ENCODE measurements at regions not wholly inside any gene's neighbourhood (a gene's known extent, or its start where the extent isn't known, plus 50 kb on each side); places are given as distances from the start of the nearest gene placed in this dataset.

- no peak overlapping the region for H3K27ac ChIP-seq
- H3K36me3 ChIP-seq: no peaks in the 10 kb centered on the region
- H3K4me3 ChIP-seq (ENCODE audit: low read depth, low read length): no peak overlapping the region
- no peak for DNase-seq
- no peaks in the 10 kb centered on the region for H3K9me3 ChIP-seq (ENCODE audit: severe bottlenecking)
- H3K27me3 ChIP-seq (ENCODE audit: insufficient read depth, low read depth, severe bottlenecking): no peaks in the 10 kb centered on the region
- TF ChIP-seq CTCF (IDR thresholded peaks at IDR 0.05; ENCODE audit: low read depth, low read length): no peak
Observed at GRCh38 chr3:40976241-40976640, 223.1 kb upstream of the CTNNB1 start.

DNA sequence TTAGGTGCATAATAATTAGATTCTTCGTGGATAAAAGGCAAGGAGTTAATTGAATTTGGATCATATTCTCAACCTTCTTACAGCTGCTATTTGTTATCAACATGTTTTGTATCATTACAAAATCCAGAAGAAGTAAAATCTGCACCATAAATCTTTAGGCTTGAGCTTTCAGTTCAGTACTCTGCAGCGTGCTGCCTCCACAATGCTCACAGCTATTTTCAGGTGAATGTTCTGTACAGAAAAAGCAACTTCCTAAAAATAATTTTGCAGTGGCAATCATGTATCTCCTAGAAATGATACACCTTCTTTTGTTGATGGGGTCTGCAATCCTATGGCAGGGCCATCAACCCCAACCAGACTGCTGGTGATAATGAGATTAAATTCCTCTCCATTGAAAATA lies 220.9 kb upstream of the CTNNB1 start:
- no peak overlapping the region for H3K27ac ChIP-seq
- H3K36me3 ChIP-seq: no peaks in the 10 kb centered on the region
- no peak for DNase-seq
- no peak overlapping the region for H3K4me3 ChIP-seq (ENCODE audit: low read depth, low read length)
- no peaks in the 10 kb centered on the region for H3K9me3 ChIP-seq (ENCODE audit: severe bottlenecking)
- no peak for TF ChIP-seq CTCF (IDR thresholded peaks at IDR 0.05; ENCODE audit: low read depth, low read length)
- no peaks in the 10 kb centered on the region for H3K27me3 ChIP-seq (ENCODE audit: insufficient read depth, low read depth, severe bottlenecking)

DNA sequence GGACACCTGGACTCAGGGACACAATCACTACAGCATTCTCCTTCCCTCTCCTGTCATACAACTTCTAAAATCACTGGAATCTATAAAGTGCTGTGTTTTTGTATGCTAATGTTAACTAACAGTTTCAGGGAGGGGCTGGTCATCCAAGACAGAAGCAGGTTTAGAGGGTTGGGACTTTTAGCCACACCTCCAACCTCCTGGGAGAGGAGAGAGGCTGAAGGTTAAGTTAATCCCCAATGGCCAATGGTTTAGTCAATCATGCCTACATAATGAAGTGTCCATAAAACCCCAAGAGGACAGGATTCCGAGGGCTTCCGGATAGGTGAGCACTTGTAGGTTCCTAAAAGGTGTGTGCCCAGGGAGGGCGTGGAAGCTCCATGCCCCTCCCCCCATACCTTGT lies 219.3 kb upstream of the CTNNB1 start:
- Histone ChIP-seq H3K36me3 (no peaks in the 10 kb centered on the region), H3K27ac (no peak overlapping the region), H3K9me3 (ENCODE audit: severe bottlenecking) (no peaks in the 10 kb centered on the region), H3K4me3 (ENCODE audit: low read depth, low read length) (no peak overlapping the region), H3K27me3 (ENCODE audit: insufficient read depth, low read depth, severe bottlenecking) (no peaks in the 10 kb centered on the region)
- no peak for DNase-seq
- no peak for TF ChIP-seq CTCF (IDR thresholded peaks at IDR 0.05; ENCODE audit: low read depth, low read length)

GRCh38 chr3:40980467-40980866 lies 218.8 kb upstream of the CTNNB1 start:
- Histone ChIP-seq H3K27ac (no peak overlapping the region), H3K27me3 (ENCODE audit: insufficient read depth, low read depth, severe bottlenecking) (no peaks in the 10 kb centered on the region), H3K4me3 (ENCODE audit: low read depth, low read length) (no peak overlapping the region), H3K9me3 (ENCODE audit: severe bottlenecking) (no peaks in the 10 kb centered on the region), H3K36me3 (no peaks in the 10 kb centered on the region)
- no peak for DNase-seq
- TF ChIP-seq CTCF (IDR thresholded peaks at IDR 0.05; ENCODE audit: low read depth, low read length): no peak

DNA sequence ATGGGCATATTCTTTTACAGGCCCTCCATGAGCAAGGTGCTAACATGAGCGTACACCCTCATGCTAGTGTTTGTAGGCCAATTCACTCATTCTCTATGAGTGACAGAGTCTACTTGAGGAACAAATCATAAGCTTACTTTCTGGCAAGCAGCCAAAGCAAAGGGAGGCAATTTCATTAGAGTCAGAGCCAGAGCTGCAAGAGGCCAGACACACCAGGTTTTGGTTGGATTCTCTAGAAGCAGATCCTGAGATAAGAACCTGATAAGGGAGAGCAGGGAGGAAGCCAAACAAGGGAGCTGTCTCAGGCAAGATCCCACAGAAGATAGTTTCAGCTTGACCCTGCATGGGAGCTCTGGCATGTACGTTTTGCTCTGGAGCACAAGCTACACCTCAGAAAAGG lies 214.1 kb upstream of the CTNNB1 start:
- TF ChIP-seq CTCF (IDR thresholded peaks at IDR 0.05; ENCODE audit: low read depth, low read length): no peak
- no peaks in the 10 kb centered on the region for H3K36me3 ChIP-seq
- H3K4me3 ChIP-seq (ENCODE audit: low read depth, low read length): no peak overlapping the region
- no peaks in the 10 kb centered on the region for H3K9me3 ChIP-seq (ENCODE audit: severe bottlenecking)
- no peaks in the 10 kb centered on the region for H3K27me3 ChIP-seq (ENCODE audit: insufficient read depth, low read depth, severe bottlenecking)
- no peak overlapping the region for H3K27ac ChIP-seq
- DNase-seq: no peak

- H3K27me3 ChIP-seq (ENCODE audit: insufficient read depth, low read depth, severe bottlenecking): no peaks in the 10 kb centered on the region
- no peaks in the 10 kb centered on the region for H3K9me3 ChIP-seq (ENCODE audit: severe bottlenecking)
- TF ChIP-seq CTCF (IDR thresholded peaks at IDR 0.05; ENCODE audit: low read depth, low read length): no peak
- H3K36me3 ChIP-seq: no peaks in the 10 kb centered on the region
- no peak for DNase-seq
- no peak overlapping the region for H3K27ac ChIP-seq
- no peak overlapping the region for H3K4me3 ChIP-seq (ENCODE audit: low read depth, low read length)
Observed at GRCh38 chr3:40988468-40988867, 210.8 kb upstream of the CTNNB1 start.
